ENCODE measurements at regions not wholly inside any gene's neighbourhood (a gene's known extent, or its start where the extent isn't known, plus 50 kb on each side); places are given as distances from the start of the nearest gene placed in this dataset.

- no peak for TF ChIP-seq POLR2A (IDR thresholded peaks at IDR 0.05; ENCODE audit: low read depth, low read length)
- TF ChIP-seq TAF1 (IDR thresholded peaks at IDR 0.05; ENCODE audit: low read depth, low read length), result no peak
- TF ChIP-seq POLR2AphosphoS5 (IDR thresholded peaks at IDR 0.05; ENCODE audit: low read depth, low read length), result no peak
Measured at GRCh38 chr22:34776817-34777216, 289.1 kb upstream of the ISX start.
